ENCODE measurements at regions not wholly inside any gene's neighbourhood (a gene's known extent, or its start where the extent isn't known, plus 50 kb on each side); places are given as distances from the start of the nearest gene placed in this dataset.
"Not testable (repeated sequence)": the region's sequence is repeated elsewhere in the genome, so short reads cannot be mapped to it uniquely, and the experiment has no call there.

GRCh38 chr2:219727771-219728429, 100.5 kb downstream of the SLC4A3 start:
- no peak for DNase-seq

- no peak for DNase-seq
These were observed 101.6 kb downstream of the SLC4A3 start for GRCh38 chr2:219728991-219729487.

- DNase-seq, result peak in 1 of 2 experiments; percentile 2
These were observed 103.7 kb downstream of the SLC4A3 start for GRCh38 chr2:219731173-219731572.

- no peak for DNase-seq
These were observed 105.7 kb downstream of the SLC4A3 start for GRCh38 chr2:219733106-219733505.

- no peak for DNase-seq
These were observed 106.3 kb downstream of the SLC4A3 start for GRCh38 chr2:219733746-219734145.

GRCh38 chr2:219736209-219736608, 108.8 kb downstream of the SLC4A3 start:
- DNase-seq, result peak; percentile 10 to 61

GRCh38 chr2:219737270-219737691, 109.9 kb downstream of the SLC4A3 start:
- peak in 1 of 2 experiments; percentile 8 for DNase-seq

- no peak for DNase-seq
These were observed 111.6 kb downstream of the SLC4A3 start for GRCh38 chr2:219739066-219739465.

GRCh38 chr2:219739866-219740440, 112.5 kb downstream of the SLC4A3 start:
- no peak for DNase-seq

GRCh38 chr2:219743548-219743947, 116.1 kb downstream of the SLC4A3 start:
- DNase-seq, result no peak

GRCh38 chr2:219744066-219744465, 116.6 kb downstream of the SLC4A3 start:
- DNase-seq, result no peak

- no peak for DNase-seq
These were observed 117.2 kb downstream of the SLC4A3 start for GRCh38 chr2:219744600-219744999.

- DNase-seq, result no peak
These were observed 120.2 kb downstream of the SLC4A3 start for GRCh38 chr2:219747637-219748036.

- DNase-seq, result no peak
These were observed 121.5 kb downstream of the SLC4A3 start for GRCh38 chr2:219748671-219749570.

- DNase-seq, result not testable (repeated sequence)
These were observed 123.7 kb downstream of the SLC4A3 start for GRCh38 chr2:219751121-219751520.

GRCh38 chr2:219752726-219753125, 125.3 kb downstream of the SLC4A3 start:
- DNase-seq, result no peak

GRCh38 chr2:219758907-219759680, 131.7 kb downstream of the SLC4A3 start:
- no peak for DNase-seq

- DNase-seq, result no peak
These were observed 132.4 kb downstream of the SLC4A3 start for GRCh38 chr2:219759801-219760200.

- no peak for DNase-seq
These were observed 137.9 kb downstream of the SLC4A3 start for GRCh38 chr2:219765231-219765911.

GRCh38 chr2:219766658-219767057, 139.2 kb downstream of the SLC4A3 start:
- DNase-seq, result no peak

GRCh38 chr2:219769090-219769910, 141.9 kb downstream of the SLC4A3 start:
- no peak for DNase-seq

All from NCI-H446 (cell line).